Peyer's patch (tissue), 4 donors: ENCODE measurements at regions not wholly inside any gene's neighbourhood (a gene's known extent, or its start where the extent isn't known, plus 50 kb on each side); places are given as distances from the start of the nearest gene placed in this dataset.

ENCODE experiments used
- DNase-seq, 3 donors: peaks; one replicate each; pipeline ENCODE4 v3.0.0-alpha.2; 2017 to 2019
- H3K27ac ChIP-seq, 4 donors: fragments of 200-600 bp; sonication (generic); one replicate each; pipeline ENCODE4 v1.5.1; 2016 to 2019
- H3K27me3 ChIP-seq, 2 donors: fragments of 200-600 bp; sonication (generic); one replicate each; pipeline ENCODE4 v1.5.1; 2019
- H3K36me3 ChIP-seq, 3 donors: fragments of 200-600 bp; sonication (generic); one replicate each; pipeline ENCODE4 v1.5.1; 2016 to 2019
- H3K4me1 ChIP-seq, 4 donors: fragments of 200-600 bp; sonication (generic); one replicate each; pipeline ENCODE4 v1.5.1; 2016 to 2019
- H3K4me3 ChIP-seq, 4 donors: fragments of 200-600 bp; sonication (generic); 1 replicate in 3 of 4; 2 replicates in 1 of 4; pipeline ENCODE4 v1.5.1; 2016 to 2019; ENCODE audit warnings: mild to moderate bottlenecking in 1 of 4
- H3K9me3 ChIP-seq, 4 donors: fragments of 200-600 bp; sonication (generic); one replicate each; pipeline ENCODE4 v1.5.1; 2016 to 2019; ENCODE audit warnings: mild to moderate bottlenecking in 1 of 4
- POLR2A ChIP-seq, 2 donors: fragments of 450-650 bp; IDR thresholded peaks; one replicate each; pipeline ENCODE4 v1.5.1; 2017; ENCODE audit warnings: antibody characterized with exemption in 2 of 2, mild to moderate bottlenecking in 2 of 2, moderate library complexity in 2 of 2
- TF ChIP-seq, protein P1 (sequence below), 6 experiments: fragments of 450-650 bp in 4 of 6; fragments of 200-600 bp in 2 of 6; sonication (generic) in 1 of 6; IDR thresholded peaks; one replicate each; pipeline ENCODE4 v1.5.1; 2017 to 2019; ENCODE audit warnings: antibody characterized with exemption in 6 of 6, mild to moderate bottlenecking in 3 of 6, moderate library complexity in 1 of 6

GRCh38 chr5:8434501-8434900 is 565.6 kb downstream of the MTRR start:
- Histone ChIP-seq H3K36me3 (no peaks in the 10 kb centered on the region), H3K27me3 (no peaks in the 10 kb centered on the region), H3K27ac (no peak overlapping the region), H3K9me3 (no peaks in the 10 kb centered on the region), H3K4me1 (no peaks in the 10 kb centered on the region), H3K4me3 (no peak overlapping the region)
- no peak for DNase-seq
- TF ChIP-seq, protein P1, sequence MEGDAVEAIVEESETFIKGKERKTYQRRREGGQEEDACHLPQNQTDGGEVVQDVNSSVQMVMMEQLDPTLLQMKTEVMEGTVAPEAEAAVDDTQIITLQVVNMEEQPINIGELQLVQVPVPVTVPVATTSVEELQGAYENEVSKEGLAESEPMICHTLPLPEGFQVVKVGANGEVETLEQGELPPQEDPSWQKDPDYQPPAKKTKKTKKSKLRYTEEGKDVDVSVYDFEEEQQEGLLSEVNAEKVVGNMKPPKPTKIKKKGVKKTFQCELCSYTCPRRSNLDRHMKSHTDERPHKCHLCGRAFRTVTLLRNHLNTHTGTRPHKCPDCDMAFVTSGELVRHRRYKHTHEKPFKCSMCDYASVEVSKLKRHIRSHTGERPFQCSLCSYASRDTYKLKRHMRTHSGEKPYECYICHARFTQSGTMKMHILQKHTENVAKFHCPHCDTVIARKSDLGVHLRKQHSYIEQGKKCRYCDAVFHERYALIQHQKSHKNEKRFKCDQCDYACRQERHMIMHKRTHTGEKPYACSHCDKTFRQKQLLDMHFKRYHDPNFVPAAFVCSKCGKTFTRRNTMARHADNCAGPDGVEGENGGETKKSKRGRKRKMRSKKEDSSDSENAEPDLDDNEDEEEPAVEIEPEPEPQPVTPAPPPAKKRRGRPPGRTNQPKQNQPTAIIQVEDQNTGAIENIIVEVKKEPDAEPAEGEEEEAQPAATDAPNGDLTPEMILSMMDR (IDR thresholded peaks at IDR 0.05): no peak
- TF ChIP-seq POLR2A (IDR thresholded peaks at IDR 0.05): no peak

DNA sequence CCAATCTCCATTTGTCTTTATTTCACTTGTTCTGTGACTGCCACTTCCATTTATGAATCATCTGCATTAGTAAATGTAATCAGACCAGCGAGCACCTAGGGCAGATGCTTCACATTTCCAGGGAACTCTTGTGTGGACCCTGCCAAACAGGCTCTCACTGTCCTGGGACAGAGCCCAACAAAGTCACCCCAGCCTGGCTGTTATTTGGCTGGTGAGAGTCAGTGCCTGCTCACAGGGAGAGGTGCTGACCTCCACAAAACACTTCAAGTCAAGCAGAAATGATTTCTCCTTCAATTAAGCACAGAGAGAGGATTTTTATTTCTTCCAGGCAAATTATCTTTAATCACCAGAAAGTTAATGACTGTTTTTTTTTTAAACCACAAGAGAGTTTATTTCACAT is 568.0 kb downstream of the MTRR start:
- TF ChIP-seq, protein P1 (IDR thresholded peaks at IDR 0.05): no peak
- TF ChIP-seq POLR2A (IDR thresholded peaks at IDR 0.05): no peak
- no peaks in the 10 kb centered on the region for H3K9me3 ChIP-seq
- no peak for DNase-seq
- H3K4me3 ChIP-seq: no peak overlapping the region
- no peaks in the 10 kb centered on the region for H3K4me1 ChIP-seq
- H3K36me3 ChIP-seq: no peaks in the 10 kb centered on the region
- no peak overlapping the region for H3K27ac ChIP-seq
- no peaks in the 10 kb centered on the region for H3K27me3 ChIP-seq

- Histone ChIP-seq H3K27me3 (no peaks in the 10 kb centered on the region), H3K36me3 (no peaks in the 10 kb centered on the region), H3K4me3 (no peak overlapping the region), H3K4me1 (no peaks in the 10 kb centered on the region), H3K9me3 (no peaks in the 10 kb centered on the region), H3K27ac (no peak overlapping the region)
- DNase-seq: no peak
- TF ChIP-seq, protein P1 (IDR thresholded peaks at IDR 0.05): no peak
- no peak for TF ChIP-seq POLR2A (IDR thresholded peaks at IDR 0.05)
Observed at GRCh38 chr5:8445139-8445538, 576.2 kb downstream of the MTRR start.

DNA sequence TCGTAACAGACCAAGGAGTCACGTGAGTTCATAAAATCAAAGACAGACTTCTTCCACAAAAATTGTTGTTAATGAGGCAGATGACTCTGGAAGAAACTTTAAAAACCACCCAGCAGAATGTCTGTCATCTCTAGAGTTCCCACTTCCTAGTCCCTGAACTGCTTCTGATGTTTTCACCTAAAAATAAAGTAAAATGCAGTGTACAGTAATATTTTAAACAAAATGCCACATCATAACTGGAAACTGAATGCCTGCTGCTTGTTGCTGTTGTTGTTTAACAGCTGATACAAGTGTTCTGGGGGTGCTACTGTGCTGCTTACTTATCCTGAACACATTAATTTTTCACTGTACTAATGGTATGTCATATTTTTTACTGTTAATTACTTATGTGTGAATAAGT is 577.2 kb downstream of the MTRR start:
- no peak for DNase-seq
- Histone ChIP-seq H3K27ac (no peak overlapping the region), H3K9me3 (no peaks in the 10 kb centered on the region), H3K4me3 (no peak overlapping the region), H3K27me3 (no peaks in the 10 kb centered on the region), H3K36me3 (no peaks in the 10 kb centered on the region), H3K4me1 (no peaks in the 10 kb centered on the region)
- TF ChIP-seq, protein P1 (IDR thresholded peaks at IDR 0.05): no peak
- no peak for TF ChIP-seq POLR2A (IDR thresholded peaks at IDR 0.05)

DNA sequence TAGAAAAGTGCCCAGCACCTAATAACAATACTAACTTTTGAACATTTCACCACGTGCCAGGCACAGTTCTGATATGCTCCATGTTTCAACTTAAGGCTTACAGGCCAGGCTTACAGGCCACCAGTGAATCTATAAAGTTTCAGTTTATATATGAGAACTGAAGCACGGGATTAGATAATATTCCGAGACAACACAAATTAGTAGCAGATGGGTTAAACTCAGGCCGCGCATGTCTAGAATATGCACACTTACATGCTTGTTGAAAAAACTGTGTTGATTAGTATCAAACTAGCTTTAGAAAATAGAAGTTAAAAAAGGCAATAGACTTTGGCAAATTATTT is 587.9 kb downstream of the MTRR start:
- peak overlapping the region; percentile 40 to 85 (median 56) for H3K27ac ChIP-seq
- no peak for DNase-seq
- no peaks in the 10 kb centered on the region for H3K36me3 ChIP-seq
- H3K27me3 ChIP-seq: no peaks in the 10 kb centered on the region
- H3K4me1 ChIP-seq: peaks cover 0 to 8% (median 0%) of the 10 kb centered on the region in 4 donors
- peak overlapping the region in 2 of 4 donors; percentile 70 to 94 for H3K4me3 ChIP-seq
- TF ChIP-seq POLR2A (IDR thresholded peaks at IDR 0.05): no peak
- TF ChIP-seq, protein P1 (IDR thresholded peaks at IDR 0.05): no peak
- H3K9me3 ChIP-seq: no peaks in the 10 kb centered on the region
